ENCODE measurements at regions not wholly inside any gene's neighbourhood (a gene's known extent, or its start where the extent isn't known, plus 50 kb on each side); places are given as distances from the start of the nearest gene placed in this dataset.

- TF ChIP-seq MGA (IDR thresholded peaks at IDR 0.05) = no peak
- TF ChIP-seq CBX5 (IDR thresholded peaks at IDR 0.05; ENCODE audit: borderline replicate concordance, low read depth) = no peak
- TF ChIP-seq DDX20 (tag; IDR thresholded peaks at IDR 0.05; ENCODE audit: low read depth) = no peak
- no peak for TF ChIP-seq FOSL1 (tag; conservative IDR thresholded peaks at IDR 0.05)
- TF ChIP-seq POLR2AphosphoS2 (IDR thresholded peaks at IDR 0.05; ENCODE audit: low read length) = no peak
- TF ChIP-seq, protein P1, sequence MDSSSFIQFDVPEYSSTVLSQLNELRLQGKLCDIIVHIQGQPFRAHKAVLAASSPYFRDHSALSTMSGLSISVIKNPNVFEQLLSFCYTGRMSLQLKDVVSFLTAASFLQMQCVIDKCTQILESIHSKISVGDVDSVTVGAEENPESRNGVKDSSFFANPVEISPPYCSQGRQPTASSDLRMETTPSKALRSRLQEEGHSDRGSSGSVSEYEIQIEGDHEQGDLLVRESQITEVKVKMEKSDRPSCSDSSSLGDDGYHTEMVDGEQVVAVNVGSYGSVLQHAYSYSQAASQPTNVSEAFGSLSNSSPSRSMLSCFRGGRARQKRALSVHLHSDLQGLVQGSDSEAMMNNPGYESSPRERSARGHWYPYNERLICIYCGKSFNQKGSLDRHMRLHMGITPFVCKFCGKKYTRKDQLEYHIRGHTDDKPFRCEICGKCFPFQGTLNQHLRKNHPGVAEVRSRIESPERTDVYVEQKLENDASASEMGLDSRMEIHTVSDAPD (CRISPR knock-in tag; IDR thresholded peaks at IDR 0.05) = no peak
- TF ChIP-seq STAT5A (IDR thresholded peaks at IDR 0.05; ENCODE audit: borderline replicate concordance, low read length) = no peak
Measured at GRCh38 chr2:185466915-185467314, 271.7 kb upstream of the FSIP2 start (continued).
